Esophagus muscularis mucosa (tissue), 4 donors: ENCODE measurements at regions not wholly inside any gene's neighbourhood (a gene's known extent, or its start where the extent isn't known, plus 50 kb on each side); places are given as distances from the start of the nearest gene placed in this dataset.

Experiments
- CTCF ChIP-seq, 3 experiments: fragments of 200-600 bp in 2 of 3; fragments of 450-650 bp in 1 of 3; sonication (generic) in 2 of 3; IDR thresholded peaks; one replicate each; pipeline ENCODE4 v1.5.1; 2017 to 2019; ENCODE audit warnings: antibody characterized with exemption in 3 of 3, mild to moderate bottlenecking in 2 of 3, moderate library complexity in 1 of 3
- EP300 ChIP-seq: sonication (generic); formaldehyde crosslinking; IDR thresholded peaks from one replicate; pipeline ENCODE4 v1.6.1; 2017; ENCODE audit warnings: antibody characterized with exemption
- POLR2A ChIP-seq: fragments of 450-650 bp; IDR thresholded peaks from one replicate; pipeline ENCODE4 v1.6.1; 2017; ENCODE audit warnings: antibody characterized with exemption, moderate library complexity, mild to moderate bottlenecking, low read depth
- POLR2AphosphoS5 ChIP-seq, 2 donors: sonication (generic); formaldehyde crosslinking; IDR thresholded peaks; one replicate each; pipeline ENCODE4 v1.6.1; 2017; ENCODE audit warnings: antibody characterized with exemption in 2 of 2

- TF ChIP-seq CTCF (IDR thresholded peaks at IDR 0.05) (peak; percentile 87 to 90 (median 89)), EP300 (no peak), POLR2AphosphoS5 (IDR thresholded peaks at IDR 0.05) (peak; percentile 32 to 52), POLR2A (no peak)
Observed at GRCh38 chr13:40069173-40070044, 413.9 kb downstream of the COG6 start.
